GM12873 (cell line): ENCODE measurements at regions not wholly inside any gene's neighbourhood (a gene's known extent, or its start where the extent isn't known, plus 50 kb on each side); places are given as distances from the start of the nearest gene placed in this dataset.

ENCODE experiments used
- TF ChIP-seq, protein P1 (sequence below): IDR thresholded peaks from 2 replicates; pipeline ENCODE4 v1.5.1; 2012; ENCODE audit warnings: low read depth, mild to moderate bottlenecking, moderate library complexity, low read length, control low read depth; ENCODE audit not compliant: insufficient read depth; ENCODE audit errors: missing control alignments

- TF ChIP-seq, protein P1, sequence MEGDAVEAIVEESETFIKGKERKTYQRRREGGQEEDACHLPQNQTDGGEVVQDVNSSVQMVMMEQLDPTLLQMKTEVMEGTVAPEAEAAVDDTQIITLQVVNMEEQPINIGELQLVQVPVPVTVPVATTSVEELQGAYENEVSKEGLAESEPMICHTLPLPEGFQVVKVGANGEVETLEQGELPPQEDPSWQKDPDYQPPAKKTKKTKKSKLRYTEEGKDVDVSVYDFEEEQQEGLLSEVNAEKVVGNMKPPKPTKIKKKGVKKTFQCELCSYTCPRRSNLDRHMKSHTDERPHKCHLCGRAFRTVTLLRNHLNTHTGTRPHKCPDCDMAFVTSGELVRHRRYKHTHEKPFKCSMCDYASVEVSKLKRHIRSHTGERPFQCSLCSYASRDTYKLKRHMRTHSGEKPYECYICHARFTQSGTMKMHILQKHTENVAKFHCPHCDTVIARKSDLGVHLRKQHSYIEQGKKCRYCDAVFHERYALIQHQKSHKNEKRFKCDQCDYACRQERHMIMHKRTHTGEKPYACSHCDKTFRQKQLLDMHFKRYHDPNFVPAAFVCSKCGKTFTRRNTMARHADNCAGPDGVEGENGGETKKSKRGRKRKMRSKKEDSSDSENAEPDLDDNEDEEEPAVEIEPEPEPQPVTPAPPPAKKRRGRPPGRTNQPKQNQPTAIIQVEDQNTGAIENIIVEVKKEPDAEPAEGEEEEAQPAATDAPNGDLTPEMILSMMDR: no peak
These were observed 111.5 kb upstream of the BCL2L14 start for GRCh38 chr12:11959117-11959823.

DNA sequence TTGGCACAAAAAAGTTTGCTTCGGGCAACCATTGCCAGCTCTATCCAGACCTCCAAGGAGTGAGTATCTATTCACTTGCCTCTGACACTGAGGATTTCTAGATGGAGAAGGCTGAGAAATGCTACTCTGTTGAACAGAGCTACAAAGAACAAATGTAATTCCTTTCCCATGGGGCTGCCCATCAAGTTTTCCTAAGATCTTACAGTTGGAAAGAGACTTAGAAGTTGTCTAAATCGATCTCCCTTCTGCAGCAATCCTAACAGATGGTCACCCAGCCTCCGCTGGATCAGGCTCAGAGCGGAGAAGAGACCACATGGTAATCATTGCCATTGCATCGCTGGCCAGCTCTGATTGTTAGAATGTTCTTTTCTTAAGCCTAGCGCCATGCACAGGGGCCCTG lies 110.1 kb upstream of the BCL2L14 start:
- TF ChIP-seq, protein P1: no peak

GRCh38 chr12:11961686-11962085 lies 109.1 kb upstream of the BCL2L14 start:
- TF ChIP-seq, protein P1: no peak

DNA sequence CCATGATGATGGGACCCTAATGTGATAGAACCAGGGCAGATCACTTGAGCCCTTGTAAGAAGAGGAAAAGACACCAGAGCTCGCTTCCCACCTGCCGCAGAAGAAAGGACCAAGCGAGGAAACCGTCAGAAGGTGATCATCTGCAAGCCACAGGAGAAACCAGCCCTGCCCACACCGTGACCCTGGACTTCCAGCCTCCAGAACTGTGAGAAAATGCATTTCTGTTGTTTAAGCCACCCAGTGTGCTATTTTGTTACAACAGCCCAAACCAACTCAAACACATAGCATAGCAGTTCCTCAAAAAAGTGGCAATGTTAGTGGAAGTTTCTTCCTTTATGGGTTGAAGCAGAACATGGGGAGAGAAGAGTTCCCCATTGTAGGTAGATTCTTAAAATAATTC lies 107.9 kb upstream of the BCL2L14 start:
- TF ChIP-seq, protein P1: no peak

- TF ChIP-seq, protein P1: no peak
These were observed 106.8 kb upstream of the BCL2L14 start for GRCh38 chr12:11963841-11964471.

- TF ChIP-seq, protein P1: no peak
These were observed 105.4 kb upstream of the BCL2L14 start for GRCh38 chr12:11965258-11965910.

- TF ChIP-seq, protein P1: no peak
These were observed 103.2 kb upstream of the BCL2L14 start for GRCh38 chr12:11967376-11968047.
